Fibroblast of lung (primary cell): ENCODE measurements at regions not wholly inside any gene's neighbourhood (a gene's known extent, or its start where the extent isn't known, plus 50 kb on each side); places are given as distances from the start of the nearest gene placed in this dataset.

Source experiments
- DNase-seq, 2 donors: peaks; one replicate each; pipeline versions ENCODE4 v3.0.0 to v3.0.0-alpha.2; 2010; ENCODE audit warnings: low read depth in 2 of 2
- H2AFZ ChIP-seq: 2 replicates; pipeline ENCODE4 v1.5.1; 2012; ENCODE audit warnings: low read length, control low read depth, inconsistent platforms
- H3K27ac ChIP-seq: 2 replicates; pipeline ENCODE4 v1.5.1; 2011; ENCODE audit warnings: low read length, control low read depth; ENCODE audit not compliant: insufficient read depth
- H3K27me3 ChIP-seq: 2 replicates; pipeline ENCODE4 v1.5.1; 2011; ENCODE audit warnings: mild to moderate bottlenecking, low read length; ENCODE audit not compliant: control insufficient read depth, insufficient read depth
- H3K36me3 ChIP-seq: 2 replicates; pipeline ENCODE4 v1.5.1; 2011; ENCODE audit warnings: low read length; ENCODE audit not compliant: control insufficient read depth, insufficient read depth
- H3K4me1 ChIP-seq: 2 replicates; pipeline ENCODE4 v1.5.1; 2011; ENCODE audit warnings: low read length; ENCODE audit not compliant: control insufficient read depth, insufficient read depth; ENCODE audit errors: extremely low read depth
- H3K4me2 ChIP-seq: 2 replicates; pipeline ENCODE4 v1.5.1; 2011; ENCODE audit warnings: low read length, control low read depth; ENCODE audit not compliant: insufficient read depth; ENCODE audit errors: extremely low read depth
- H3K4me3 ChIP-seq, 4 experiments: fragments of 200-600 bp in 1 of 4; sonication (generic) in 1 of 4; replicated peaks in 1 of 4; 2 replicates each; pipeline ENCODE4 v1.5.1; 2011 to 2016; ENCODE audit warnings: low read length in 4 of 4, low read depth in 3 of 4, mild to moderate bottlenecking in 3 of 4, control low read depth in 2 of 4, inconsistent platforms in 1 of 4, mixed read lengths in 1 of 4; ENCODE audit not compliant: insufficient read depth in 1 of 4; ENCODE audit errors: control extremely low read depth in 1 of 4
- H3K79me2 ChIP-seq: 2 replicates; pipeline ENCODE4 v1.5.1; 2012; ENCODE audit warnings: mild to moderate bottlenecking, low read length, inconsistent platforms; ENCODE audit not compliant: control insufficient read depth, insufficient read depth
- H3K9ac ChIP-seq: 2 replicates; pipeline ENCODE4 v1.5.1; 2011; ENCODE audit warnings: mild to moderate bottlenecking, low read length, control low read depth; ENCODE audit not compliant: insufficient read depth
- H3K9me3 ChIP-seq: 2 replicates; pipeline ENCODE4 v1.5.1; 2012; ENCODE audit warnings: low read depth, low read length; ENCODE audit not compliant: control insufficient read depth, insufficient read depth
- H4K20me1 ChIP-seq: 2 replicates; pipeline ENCODE4 v1.5.1; 2011; ENCODE audit warnings: low read length; ENCODE audit not compliant: control insufficient read depth, insufficient read depth; ENCODE audit errors: extremely low read depth
- CTCF ChIP-seq, 2 donors: IDR thresholded peaks in 1 of 2; conservative IDR thresholded peaks in 1 of 2; 1 replicate in 1 of 2; 2 replicates in 1 of 2; pipeline ENCODE4 v1.5.1; 2011 to 2012; ENCODE audit warnings: low read length in 2 of 2, control low read depth in 1 of 2, inconsistent platforms in 1 of 2, low read depth in 1 of 2, mild to moderate bottlenecking in 1 of 2
- EZH2 ChIP-seq: IDR thresholded peaks from 2 replicates; pipeline ENCODE4 v1.5.1; 2012; ENCODE audit warnings: low read length, control low read depth, mild to moderate bottlenecking; ENCODE audit errors: missing control alignments

DNA sequence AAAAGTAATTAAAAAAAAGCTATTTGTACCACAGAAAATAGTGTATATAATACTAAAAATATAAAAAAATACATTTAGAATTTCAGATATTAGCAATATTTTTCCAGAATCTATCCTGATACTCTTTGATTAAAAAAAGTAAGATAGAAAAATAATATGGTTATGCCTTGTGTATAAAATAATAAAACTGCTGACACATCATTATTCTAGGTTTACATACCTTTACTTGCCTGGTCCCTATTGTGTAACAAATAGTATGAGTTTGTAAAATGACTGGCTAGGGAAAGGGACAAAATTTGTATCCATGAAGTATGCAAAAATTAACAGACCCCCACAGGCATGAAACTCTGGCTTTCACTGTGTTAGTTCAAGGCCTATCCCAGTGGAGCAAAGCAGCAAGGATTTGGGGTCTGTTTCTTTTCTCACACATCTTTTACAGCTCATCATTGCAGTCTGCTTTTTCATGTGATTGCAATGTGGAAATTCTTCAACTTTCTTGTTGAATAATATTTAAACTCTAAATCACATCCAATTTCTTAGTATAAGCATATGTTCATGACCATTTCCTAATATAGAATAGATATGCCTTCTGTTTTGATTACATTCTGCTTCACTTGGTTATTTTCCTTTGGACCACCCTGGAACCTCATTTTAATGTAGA, 136.7 kb upstream of the PCDH18 start:
- no peaks in the 10 kb centered on the region for H3K27me3 ChIP-seq
- no peaks in the 10 kb centered on the region for H3K36me3 ChIP-seq
- no peak overlapping the region for H3K4me2 ChIP-seq
- no peak for DNase-seq
- H2AFZ ChIP-seq: no peak overlapping the region
- no peak overlapping the region for H3K4me3 ChIP-seq
- H3K27ac ChIP-seq: no peak overlapping the region
- no peaks in the 10 kb centered on the region for H3K9me3 ChIP-seq
- TF ChIP-seq EZH2 (no peak), CTCF (conservative IDR thresholded peaks at IDR 0.05 in 1 of 2, IDR thresholded peaks at IDR 0.05 in 1 of 2; ENCODE audit: low read depth in 1 of 2, low read length in 2 of 2) (no peak)
- no peaks in the 10 kb centered on the region for H4K20me1 ChIP-seq
- no peak overlapping the region for H3K9ac ChIP-seq
- no peaks in the 10 kb centered on the region for H3K4me1 ChIP-seq
- no peaks in the 10 kb centered on the region for H3K79me2 ChIP-seq

GRCh38 chr4:137664416-137664815, 132.1 kb upstream of the PCDH18 start:
- H3K4me1 ChIP-seq: peaks cover 10% of the 10 kb centered on the region
- no peaks in the 10 kb centered on the region for H3K79me2 ChIP-seq
- no peaks in the 10 kb centered on the region for H3K27me3 ChIP-seq
- no peak overlapping the region for H3K9ac ChIP-seq
- no peaks in the 10 kb centered on the region for H3K36me3 ChIP-seq
- TF ChIP-seq EZH2 (no peak), CTCF (conservative IDR thresholded peaks at IDR 0.05 in 1 of 2, IDR thresholded peaks at IDR 0.05 in 1 of 2; ENCODE audit: low read depth in 1 of 2, low read length in 2 of 2) (no peak)
- H3K27ac ChIP-seq: no peak overlapping the region
- DNase-seq: peak in 1 of 2 donors; percentile 37
- H4K20me1 ChIP-seq: no peaks in the 10 kb centered on the region
- H3K4me2 ChIP-seq: peak overlapping the region; percentile 20
- H3K9me3 ChIP-seq: no peaks in the 10 kb centered on the region
- H3K4me3 ChIP-seq: no peak overlapping the region
- no peak overlapping the region for H2AFZ ChIP-seq

GRCh38 chr4:137664046-137664387, 131.7 kb upstream of the PCDH18 start:
- no peaks in the 10 kb centered on the region for H3K79me2 ChIP-seq
- H3K4me3 ChIP-seq: no peak overlapping the region
- no peaks in the 10 kb centered on the region for H3K36me3 ChIP-seq
- no peaks in the 10 kb centered on the region for H3K27me3 ChIP-seq
- H2AFZ ChIP-seq: peak overlapping the region; percentile 9
- H3K9me3 ChIP-seq: no peaks in the 10 kb centered on the region
- no peak overlapping the region for H3K27ac ChIP-seq
- peak; percentile 69 to 80 for DNase-seq
- H3K9ac ChIP-seq: no peak overlapping the region
- H4K20me1 ChIP-seq: no peaks in the 10 kb centered on the region
- peaks cover 10% of the 10 kb centered on the region for H3K4me1 ChIP-seq
- H3K4me2 ChIP-seq: peak overlapping the region; percentile 20
- TF ChIP-seq EZH2 (no peak), CTCF (conservative IDR thresholded peaks at IDR 0.05 in 1 of 2, IDR thresholded peaks at IDR 0.05 in 1 of 2; ENCODE audit: low read depth in 1 of 2, low read length in 2 of 2) (no peak)
